Stomach (tissue), 8 donors: ENCODE measurements at regions not wholly inside any gene's neighbourhood (a gene's known extent, or its start where the extent isn't known, plus 50 kb on each side); places are given as distances from the start of the nearest gene placed in this dataset.

Experiments used
- DNase-seq, 2 donors: peaks; one replicate each; pipeline versions ENCODE4 v3.0.0 to v3.0.0-alpha.2; 2013 to 2019
- H3K27ac ChIP-seq, 5 donors: fragments of 200-600 bp in 4 of 5; sonication (generic) in 4 of 5; one replicate each; pipeline ENCODE4 v1.5.1; 2013 to 2019; ENCODE audit warnings: mild to moderate bottlenecking in 1 of 5, moderate library complexity in 1 of 5
- H3K27me3 ChIP-seq, 3 donors: fragments of 200-600 bp; sonication (generic); one replicate each; pipeline ENCODE4 v1.5.1; 2017 to 2019; ENCODE audit warnings: mixed run types in 1 of 3
- H3K36me3 ChIP-seq, 4 donors: fragments of 200-600 bp; sonication (generic); 1 replicate in 3 of 4; 2 replicates in 1 of 4; pipeline ENCODE4 v1.5.1; 2016 to 2019
- H3K4me1 ChIP-seq, 4 donors: fragments of 200-600 bp; sonication (generic); one replicate each; pipeline ENCODE4 v1.5.1; 2016 to 2019
- H3K4me3 ChIP-seq, 4 donors: fragments of 200-600 bp; sonication (generic) in 3 of 4; one replicate each; pipeline ENCODE4 v1.5.1; 2016 to 2019; ENCODE audit warnings: mild to moderate bottlenecking in 1 of 4
- H3K9me3 ChIP-seq, 4 donors: fragments of 200-600 bp; sonication (generic); one replicate each; pipeline ENCODE4 v1.5.1; 2016 to 2019
- EP300 ChIP-seq: sonication (generic); formaldehyde crosslinking; IDR thresholded peaks from one replicate; pipeline ENCODE4 v1.6.1; 2017; ENCODE audit warnings: antibody characterized with exemption
- POLR2A ChIP-seq, 4 donors: fragments of 450-650 bp; IDR thresholded peaks; one replicate each; pipeline ENCODE4 v1.6.1; 2016; ENCODE audit warnings: antibody characterized with exemption in 4 of 4, control low read depth in 2 of 4, mild to moderate bottlenecking in 1 of 4, moderate library complexity in 1 of 4
- POLR2AphosphoS5 ChIP-seq, 3 donors: sonication (generic); formaldehyde crosslinking; IDR thresholded peaks; one replicate each; pipeline ENCODE4 v1.6.1; 2016; ENCODE audit warnings: antibody characterized with exemption in 3 of 3
- WGBS, 5 donors: extraction: QIAGEN DNeasy Blood & Tissue Kit in 3 of 5; methylation state at CpG; one replicate each; pipeline versions ENCODE4 v1.1.5 to v1.1.7; 2013 to 2018; 5-methylcytosine and 5-hydroxymethylcytosine counted together
- intact Hi-C: fragments of 100-400 bp; cut with DNase I; formaldehyde crosslinking; loops from one replicate; pipeline ENCODE4 v1.15.1; 2023; ENCODE audit warnings: low total_unique reads
- TF ChIP-seq, protein P1 (sequence below), 7 experiments: fragments of 450-650 bp in 4 of 7; fragments of 200-600 bp in 3 of 7; sonication (generic) in 3 of 7; IDR thresholded peaks; one replicate each; pipeline ENCODE4 v1.5.1; 2016 to 2019; ENCODE audit warnings: antibody characterized with exemption in 7 of 7, control low read depth in 2 of 7, mild to moderate bottlenecking in 1 of 7
- donor health status: healthy with polysubstance abuse.
- donor health status: Bipolar disorder and iron deficiency.
- donor health status: healthy.

GRCh38 chr10:32159264-32159663 is 103.0 kb upstream of the KIF5B start:
- Histone ChIP-seq H3K4me1 (peaks cover 0 to 10% (median 8%) of the 10 kb centered on the region in 4 donors), H3K36me3 (no peaks in the 10 kb centered on the region), H3K9me3 (peaks cover 0 to 8% (median 0%) of the 10 kb centered on the region in 4 donors), H3K4me3 (no peak overlapping the region), H3K27me3 (no peaks in the 10 kb centered on the region), H3K27ac (no peak overlapping the region)
- TF ChIP-seq POLR2AphosphoS5 (IDR thresholded peaks at IDR 0.05), result no peak
- no peak for TF ChIP-seq EP300
- TF ChIP-seq POLR2A (IDR thresholded peaks at IDR 0.05), result no peak
- TF ChIP-seq, protein P1, sequence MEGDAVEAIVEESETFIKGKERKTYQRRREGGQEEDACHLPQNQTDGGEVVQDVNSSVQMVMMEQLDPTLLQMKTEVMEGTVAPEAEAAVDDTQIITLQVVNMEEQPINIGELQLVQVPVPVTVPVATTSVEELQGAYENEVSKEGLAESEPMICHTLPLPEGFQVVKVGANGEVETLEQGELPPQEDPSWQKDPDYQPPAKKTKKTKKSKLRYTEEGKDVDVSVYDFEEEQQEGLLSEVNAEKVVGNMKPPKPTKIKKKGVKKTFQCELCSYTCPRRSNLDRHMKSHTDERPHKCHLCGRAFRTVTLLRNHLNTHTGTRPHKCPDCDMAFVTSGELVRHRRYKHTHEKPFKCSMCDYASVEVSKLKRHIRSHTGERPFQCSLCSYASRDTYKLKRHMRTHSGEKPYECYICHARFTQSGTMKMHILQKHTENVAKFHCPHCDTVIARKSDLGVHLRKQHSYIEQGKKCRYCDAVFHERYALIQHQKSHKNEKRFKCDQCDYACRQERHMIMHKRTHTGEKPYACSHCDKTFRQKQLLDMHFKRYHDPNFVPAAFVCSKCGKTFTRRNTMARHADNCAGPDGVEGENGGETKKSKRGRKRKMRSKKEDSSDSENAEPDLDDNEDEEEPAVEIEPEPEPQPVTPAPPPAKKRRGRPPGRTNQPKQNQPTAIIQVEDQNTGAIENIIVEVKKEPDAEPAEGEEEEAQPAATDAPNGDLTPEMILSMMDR (IDR thresholded peaks at IDR 0.05), result no peak
- no peak for DNase-seq
- intact Hi-C loops, result no loop called here
- 85 to 90% (median 87%) methylated on average over 7 of the region's 7 CpGs for WGBS, 5 donors

GRCh38 chr10:32156031-32156495 is 99.8 kb upstream of the KIF5B start:
- intact Hi-C loops, result no loop called here

GRCh38 chr10:32155075-32155516 is 98.9 kb upstream of the KIF5B start:
- WGBS, 5 donors, result 35 to 46% (median 41%) methylated on average over 2 of the region's 2 CpGs
- H3K27me3 ChIP-seq, result no peaks in the 10 kb centered on the region
- H3K9me3 ChIP-seq, result peaks cover 0 to 19% (median 4%) of the 10 kb centered on the region in 4 donors
- no peak overlapping the region for H3K4me3 ChIP-seq
- intact Hi-C loops, result no loop called here
- DNase-seq, result no peak
- TF ChIP-seq POLR2AphosphoS5 (IDR thresholded peaks at IDR 0.05), result no peak
- no peak for TF ChIP-seq POLR2A (IDR thresholded peaks at IDR 0.05)
- TF ChIP-seq, protein P1 (IDR thresholded peaks at IDR 0.05), result no peak
- no peak for TF ChIP-seq EP300
- H3K36me3 ChIP-seq, result no peaks in the 10 kb centered on the region
- H3K27ac ChIP-seq, result no peak overlapping the region
- H3K4me1 ChIP-seq, result no peaks in the 10 kb centered on the region

More at GRCh38 chr10:32156031-32156495, 99.8 kb upstream of the KIF5B start:
- no peak for DNase-seq
- TF ChIP-seq POLR2A (IDR thresholded peaks at IDR 0.05) (no peak), POLR2AphosphoS5 (IDR thresholded peaks at IDR 0.05) (no peak), EP300 (no peak)
- TF ChIP-seq, protein P1 (IDR thresholded peaks at IDR 0.05), result no peak
- 59 to 78% (median 66%) methylated on average over 4 of the region's 4 CpGs for WGBS, 5 donors
- no peaks in the 10 kb centered on the region for H3K27me3 ChIP-seq
- H3K36me3 ChIP-seq, result no peaks in the 10 kb centered on the region
- no peak overlapping the region for H3K4me3 ChIP-seq
- no peaks in the 10 kb centered on the region for H3K4me1 ChIP-seq
- no peak overlapping the region for H3K27ac ChIP-seq
- peaks cover 0 to 19% (median 4%) of the 10 kb centered on the region in 4 donors for H3K9me3 ChIP-seq

GRCh38 chr10:32153931-32154330 is 97.7 kb upstream of the KIF5B start:
- H3K9me3 ChIP-seq, result peaks cover 0 to 19% (median 4%) of the 10 kb centered on the region in 4 donors
- H3K36me3 ChIP-seq, result no peaks in the 10 kb centered on the region
- 97 to 100% (median 100%) methylated on average over 1 of the region's 1 CpG for WGBS, 5 donors
- peaks cover 0 to 11% (median 5%) of the 10 kb centered on the region in 4 donors for H3K4me1 ChIP-seq
- TF ChIP-seq POLR2AphosphoS5 (IDR thresholded peaks at IDR 0.05) (no peak), POLR2A (IDR thresholded peaks at IDR 0.05) (no peak), EP300 (no peak)
- TF ChIP-seq, protein P1 (IDR thresholded peaks at IDR 0.05), result no peak
- intact Hi-C loops, result no loop called here
- DNase-seq, result no peak
- H3K27me3 ChIP-seq, result no peaks in the 10 kb centered on the region
- no peak overlapping the region for H3K4me3 ChIP-seq
- H3K27ac ChIP-seq, result no peak overlapping the region
